ENCODE measurements at regions not wholly inside any gene's neighbourhood (a gene's known extent, or its start where the extent isn't known, plus 50 kb on each side); places are given as distances from the start of the nearest gene placed in this dataset.

GRCh38 chr22:34102633-34103032, 182.4 kb upstream of the LARGE1 start:
- WGBS, 5 donors: 69 to 83% (median 76%) methylated on average over 5 of the region's 5 CpGs
- peaks cover 0 to 10% (median 2%) of the 10 kb centered on the region in 4 donors for H3K9me3 ChIP-seq
- peaks cover 0 to 15% (median 7%) of the 10 kb centered on the region in 4 donors for H3K4me1 ChIP-seq
- DNase-seq: peak in 1 of 2 donors; percentile 16
- no peak overlapping the region for H3K27ac ChIP-seq
- TF ChIP-seq POLR2AphosphoS5 (IDR thresholded peaks at IDR 0.05) (no peak), EP300 (IDR thresholded peaks at IDR 0.05) (no peak), POLR2A (IDR thresholded peaks at IDR 0.05) (no peak), CTCF (IDR thresholded peaks at IDR 0.05) (no peak)
- intact Hi-C loops (cut with DNase I; ENCODE audit: low total_unique reads): loop anchor here (10.0 kb wide), 1 partner anchor 348 kb away; no protein-coding TSS in a partner anchor
- peaks cover 0 to 10% (median 0%) of the 10 kb centered on the region in 3 donors for H3K27me3 ChIP-seq
- no peaks in the 10 kb centered on the region for H3K36me3 ChIP-seq
- no peak overlapping the region for H3K4me3 ChIP-seq

GRCh38 chr22:34105461-34106062, 185.3 kb upstream of the LARGE1 start:
- Histone ChIP-seq H3K4me3 (no peak overlapping the region), H3K9me3 (peaks cover 0 to 4% (median 2%) of the 10 kb centered on the region in 4 donors), H3K27ac (no peak overlapping the region), H3K4me1 (peaks cover 0 to 8% (median 7%) of the 10 kb centered on the region in 4 donors), H3K36me3 (no peaks in the 10 kb centered on the region), H3K27me3 (peaks cover 0 to 10% (median 0%) of the 10 kb centered on the region in 3 donors)
- intact Hi-C loops (cut with DNase I; ENCODE audit: low total_unique reads): loop anchor here (5.0 to 10.0 kb wide), 2 partner anchors 178 to 351 kb away; no protein-coding TSS in a partner anchor
- WGBS, 5 donors: 5 to 11% (median 9%) methylated on average over 10 of the region's 10 CpGs
- TF ChIP-seq POLR2A (IDR thresholded peaks at IDR 0.05) (no peak), CTCF (IDR thresholded peaks at IDR 0.05) (peak in 5 of 7 experiments; percentile 52 to 80 (median 64)), POLR2AphosphoS5 (IDR thresholded peaks at IDR 0.05) (peak in 1 of 3 donors; percentile 17)
- peak; percentile 77 to 81 for DNase-seq

- H3K4me1 ChIP-seq: peaks cover 0 to 11% (median 7%) of the 10 kb centered on the region in 4 donors
- H3K9me3 ChIP-seq: no peaks in the 10 kb centered on the region
- TF ChIP-seq POLR2AphosphoS5 (IDR thresholded peaks at IDR 0.05): no peak
- no peak for TF ChIP-seq EP300 (IDR thresholded peaks at IDR 0.05)
- TF ChIP-seq CTCF (IDR thresholded peaks at IDR 0.05): no peak
- no peak for TF ChIP-seq POLR2A (IDR thresholded peaks at IDR 0.05)
- H3K27ac ChIP-seq: no peak overlapping the region
- H3K36me3 ChIP-seq: no peaks in the 10 kb centered on the region
- no peak overlapping the region for H3K4me3 ChIP-seq
- WGBS, 5 donors: 88 to 90% (median 88%) methylated on average over 3 of the region's 3 CpGs
- H3K27me3 ChIP-seq: peaks cover 0 to 10% (median 0%) of the 10 kb centered on the region in 3 donors
- DNase-seq: no peak
- intact Hi-C loops (cut with DNase I; ENCODE audit: low total_unique reads): loop anchor here (5.0 to 10.0 kb wide), 2 partner anchors 181 to 353 kb away; no protein-coding TSS in a partner anchor
Observed at GRCh38 chr22:34108168-34108567, 187.9 kb upstream of the LARGE1 start.

- intact Hi-C loops (cut with DNase I; ENCODE audit: low total_unique reads): no loop called here
- Histone ChIP-seq H3K4me1 (peaks cover 0 to 3% (median 0%) of the 10 kb centered on the region in 4 donors), H3K27me3 (peaks cover 0 to 10% (median 0%) of the 10 kb centered on the region in 3 donors), H3K4me3 (no peak overlapping the region), H3K36me3 (no peaks in the 10 kb centered on the region), H3K27ac (no peak overlapping the region), H3K9me3 (no peaks in the 10 kb centered on the region)
- WGBS, 5 donors: 7 to 12% (median 8%) methylated on average over 7 of the region's 7 CpGs
- TF ChIP-seq CTCF (IDR thresholded peaks at IDR 0.05): peak in 5 of 7 experiments; percentile 49 to 67 (median 62)
- TF ChIP-seq POLR2AphosphoS5 (IDR thresholded peaks at IDR 0.05): no peak
- DNase-seq: peak; percentile 33 to 64
Observed at GRCh38 chr22:34111210-34111824, 191.0 kb upstream of the LARGE1 start.

Data from stomach (tissue), 8 donors.